ENCODE measurements at regions not wholly inside any gene's neighbourhood (a gene's known extent, or its start where the extent isn't known, plus 50 kb on each side); places are given as distances from the start of the nearest gene placed in this dataset.
A peak's percentile ranks its signal among the peaks of the same experiment; 100 is the strongest.
"Not testable (repeated sequence)": the region's sequence is repeated elsewhere in the genome, so short reads cannot be mapped to it uniquely, and the experiment has no call there.

DNA sequence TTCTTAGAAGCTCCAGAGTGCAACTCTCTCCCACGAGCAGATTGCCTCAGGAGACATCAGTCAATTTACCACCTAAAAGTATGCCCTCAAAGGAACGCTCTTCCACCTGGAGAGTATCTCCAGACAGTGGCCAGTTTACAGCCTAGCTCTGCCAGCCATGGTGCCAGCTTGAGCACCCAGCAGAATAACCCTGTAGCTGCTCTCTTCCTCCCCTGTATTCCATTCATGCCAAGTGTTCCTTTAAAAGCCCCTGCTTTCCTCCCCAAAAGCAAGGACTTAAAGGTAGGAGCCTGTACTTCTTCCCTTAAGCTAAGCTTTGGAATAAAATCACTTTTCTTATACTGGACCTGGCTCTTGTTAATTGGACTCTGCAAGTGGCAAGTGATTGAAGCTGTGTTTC lies 245.4 kb upstream of the TMEM132C start:
- Histone ChIP-seq H3K4me3 (ENCODE audit: low read depth, low read length) (no peak overlapping the region), H3K36me3 (replicated peaks) (no peaks in the 10 kb centered on the region), H3K27ac (no peak overlapping the region), H3K27me3 (replicated peaks) (no peaks in the 10 kb centered on the region)
- in situ Hi-C loops (cut with HindIII; ENCODE audit: low pct_ligation_motif_present, low sequenced_read_pairs) = no loop called here
- no peak for DNase-seq
- TF ChIP-seq, protein P1, sequence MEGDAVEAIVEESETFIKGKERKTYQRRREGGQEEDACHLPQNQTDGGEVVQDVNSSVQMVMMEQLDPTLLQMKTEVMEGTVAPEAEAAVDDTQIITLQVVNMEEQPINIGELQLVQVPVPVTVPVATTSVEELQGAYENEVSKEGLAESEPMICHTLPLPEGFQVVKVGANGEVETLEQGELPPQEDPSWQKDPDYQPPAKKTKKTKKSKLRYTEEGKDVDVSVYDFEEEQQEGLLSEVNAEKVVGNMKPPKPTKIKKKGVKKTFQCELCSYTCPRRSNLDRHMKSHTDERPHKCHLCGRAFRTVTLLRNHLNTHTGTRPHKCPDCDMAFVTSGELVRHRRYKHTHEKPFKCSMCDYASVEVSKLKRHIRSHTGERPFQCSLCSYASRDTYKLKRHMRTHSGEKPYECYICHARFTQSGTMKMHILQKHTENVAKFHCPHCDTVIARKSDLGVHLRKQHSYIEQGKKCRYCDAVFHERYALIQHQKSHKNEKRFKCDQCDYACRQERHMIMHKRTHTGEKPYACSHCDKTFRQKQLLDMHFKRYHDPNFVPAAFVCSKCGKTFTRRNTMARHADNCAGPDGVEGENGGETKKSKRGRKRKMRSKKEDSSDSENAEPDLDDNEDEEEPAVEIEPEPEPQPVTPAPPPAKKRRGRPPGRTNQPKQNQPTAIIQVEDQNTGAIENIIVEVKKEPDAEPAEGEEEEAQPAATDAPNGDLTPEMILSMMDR (IDR thresholded peaks at IDR 0.05; ENCODE audit: low read depth, low read length, missing control alignments) = no peak

DNA sequence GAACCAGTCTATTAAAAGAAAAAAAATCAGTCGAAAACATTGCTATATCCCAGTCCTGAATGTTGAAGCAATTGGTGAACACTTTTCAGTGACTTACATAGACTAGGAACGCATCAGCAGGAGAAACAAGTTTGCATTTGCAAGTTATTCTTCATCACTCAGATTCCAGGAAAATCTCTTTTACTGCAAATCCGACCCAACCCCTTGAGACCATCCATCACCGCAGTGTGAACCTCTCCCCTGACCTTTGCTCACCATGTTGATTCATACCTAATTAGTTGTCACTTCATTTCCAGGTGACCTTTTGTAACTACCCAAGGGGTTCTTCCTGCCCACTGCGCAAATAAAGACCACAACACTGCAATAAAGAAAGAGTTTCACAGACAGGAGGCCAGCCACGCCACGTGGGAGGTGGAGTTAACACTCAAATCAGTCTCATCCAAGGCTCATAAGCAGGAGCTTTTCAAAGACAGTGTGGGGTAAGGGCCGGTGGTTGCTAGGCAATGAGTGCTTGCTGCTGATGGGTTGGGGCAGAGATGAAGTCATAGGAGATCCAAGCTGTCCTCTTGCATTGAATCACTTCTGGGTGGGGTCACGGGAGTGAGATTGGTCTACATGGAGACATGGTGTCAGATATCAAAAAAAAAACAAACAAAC lies 241.3 kb upstream of the TMEM132C start:
- DNase-seq = peak; percentile 9
- no peak overlapping the region for H3K4me3 ChIP-seq (ENCODE audit: low read depth, low read length)
- no peaks in the 10 kb centered on the region for H3K36me3 ChIP-seq (replicated peaks)
- in situ Hi-C loops (cut with HindIII; ENCODE audit: low pct_ligation_motif_present, low sequenced_read_pairs) = no loop called here
- no peaks in the 10 kb centered on the region for H3K27me3 ChIP-seq (replicated peaks)
- TF ChIP-seq, protein P1 (IDR thresholded peaks at IDR 0.05; ENCODE audit: low read depth, low read length, missing control alignments) = no peak
- no peak overlapping the region for H3K27ac ChIP-seq

DNA sequence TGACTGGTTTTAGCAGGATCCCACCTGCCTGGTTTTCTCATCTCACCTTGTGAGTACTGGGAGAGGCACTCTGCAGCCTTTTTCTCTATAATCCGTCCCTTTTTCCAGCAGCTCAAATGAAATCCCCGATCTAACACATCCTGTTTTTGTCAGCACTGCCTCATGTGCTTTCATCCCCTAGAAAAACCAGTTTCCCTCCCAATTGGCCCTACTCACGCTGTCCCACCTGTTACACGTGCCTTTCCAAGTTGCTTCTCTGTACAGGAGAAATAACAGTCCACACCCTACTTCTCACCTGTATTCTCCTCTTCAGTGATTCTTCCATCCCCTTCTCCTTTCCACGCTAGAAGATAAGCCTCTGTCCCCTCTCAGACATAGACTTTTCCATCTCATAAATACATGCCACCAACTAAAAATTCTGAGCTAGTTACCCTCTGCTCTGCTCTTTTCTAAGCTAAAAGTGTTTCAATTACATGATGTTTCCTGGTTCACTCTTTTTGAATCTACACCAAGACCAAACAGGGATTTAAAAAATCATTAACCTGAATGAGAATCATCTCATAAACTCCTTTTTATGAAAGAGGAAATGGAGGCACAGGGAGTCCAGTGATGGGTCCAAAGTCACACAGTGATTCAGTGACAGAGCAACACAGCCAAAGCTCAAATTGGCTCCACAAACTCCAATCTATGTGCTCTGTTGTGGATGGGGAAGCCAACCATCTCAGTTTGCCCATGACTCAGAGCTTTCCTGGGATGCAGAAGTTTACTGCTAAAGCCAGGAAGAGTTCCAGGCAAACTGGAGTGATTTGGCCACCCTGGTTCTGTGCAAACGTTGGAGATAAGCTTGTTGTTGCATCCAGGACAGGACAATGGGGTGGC lies 240.0 kb upstream of the TMEM132C start:
- Histone ChIP-seq H3K27ac (no peak overlapping the region), H3K4me3 (ENCODE audit: low read depth, low read length) (no peak overlapping the region), H3K36me3 (replicated peaks) (no peaks in the 10 kb centered on the region), H3K27me3 (replicated peaks) (no peaks in the 10 kb centered on the region)
- in situ Hi-C loops (cut with HindIII; ENCODE audit: low pct_ligation_motif_present, low sequenced_read_pairs) = no loop called here
- no peak for DNase-seq
- TF ChIP-seq, protein P1 (IDR thresholded peaks at IDR 0.05; ENCODE audit: low read depth, low read length, missing control alignments) = no peak

DNA sequence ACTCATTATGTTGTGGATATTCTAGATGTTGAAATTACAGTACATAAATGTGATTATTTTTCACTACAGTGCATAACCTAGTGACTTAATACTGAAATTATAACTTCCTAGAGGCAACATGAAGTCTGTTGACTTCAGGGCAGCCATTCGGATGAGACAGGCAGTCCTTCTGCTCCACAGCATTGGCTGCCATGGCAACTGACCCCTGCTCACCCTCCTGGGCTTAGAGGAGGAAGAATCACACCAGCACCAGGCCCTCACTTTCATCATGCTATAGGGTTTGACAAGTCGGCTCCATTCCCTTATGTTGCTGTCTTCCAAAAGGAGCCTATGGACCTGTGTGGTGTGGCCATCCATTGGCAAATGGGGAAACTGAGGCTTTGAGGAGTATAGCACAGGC lies 233.5 kb upstream of the TMEM132C start:
- no peaks in the 10 kb centered on the region for H3K36me3 ChIP-seq (replicated peaks)
- H3K4me3 ChIP-seq (ENCODE audit: low read depth, low read length) = no peak overlapping the region
- DNase-seq = no peak
- H3K27me3 ChIP-seq (replicated peaks) = no peaks in the 10 kb centered on the region
- in situ Hi-C loops (cut with HindIII; ENCODE audit: low pct_ligation_motif_present, low sequenced_read_pairs) = no loop called here
- TF ChIP-seq, protein P1 (IDR thresholded peaks at IDR 0.05; ENCODE audit: low read depth, low read length, missing control alignments) = no peak
- no peak overlapping the region for H3K27ac ChIP-seq

DNA sequence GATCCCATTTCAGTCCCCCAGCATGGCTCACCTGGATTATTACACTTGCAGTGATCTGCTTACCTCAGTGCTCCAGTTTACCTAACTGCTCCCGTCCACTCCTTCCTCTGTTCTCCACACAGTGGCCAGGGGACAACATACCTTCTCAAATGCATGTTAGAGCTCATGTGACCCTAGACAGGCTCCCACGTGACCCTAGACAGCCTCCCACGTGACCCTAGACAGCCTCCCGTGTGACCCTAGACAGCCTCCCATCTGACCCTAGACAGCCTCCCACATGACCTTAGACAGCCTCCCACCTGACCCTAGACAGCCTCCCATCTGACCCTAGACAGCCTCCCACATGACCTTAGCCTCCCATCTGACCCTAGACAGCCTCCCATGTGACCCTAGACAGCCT lies 226.0 kb upstream of the TMEM132C start:
- in situ Hi-C loops (cut with HindIII; ENCODE audit: low pct_ligation_motif_present, low sequenced_read_pairs) = no loop called here
- no peaks in the 10 kb centered on the region for H3K27me3 ChIP-seq (replicated peaks)
- no peak overlapping the region for H3K27ac ChIP-seq
- TF ChIP-seq, protein P1 (IDR thresholded peaks at IDR 0.05; ENCODE audit: low read depth, low read length, missing control alignments) = no peak
- no peak overlapping the region for H3K4me3 ChIP-seq (ENCODE audit: low read depth, low read length)
- no peak for DNase-seq
- H3K36me3 ChIP-seq (replicated peaks) = no peaks in the 10 kb centered on the region

DNA sequence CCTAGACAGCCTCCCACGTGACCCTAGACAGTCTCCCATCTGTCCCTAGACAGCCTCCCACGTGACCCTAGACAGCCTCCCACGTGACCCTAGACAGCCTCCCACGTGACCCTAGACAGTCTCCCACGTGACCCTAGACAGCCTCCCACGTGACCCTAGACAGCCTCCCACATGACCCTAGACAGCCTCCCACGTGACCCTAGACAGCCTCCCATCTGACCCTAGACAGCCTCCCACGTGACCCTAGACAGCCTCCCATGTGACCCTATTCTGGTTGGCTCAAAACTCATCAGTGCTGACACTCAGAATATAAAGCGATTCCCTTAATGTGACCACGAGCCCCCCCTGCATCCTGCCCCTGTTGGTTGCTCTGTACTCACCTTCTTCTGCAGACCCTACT lies 224.7 kb upstream of the TMEM132C start:
- H3K27me3 ChIP-seq (replicated peaks); H3K4me3 ChIP-seq (ENCODE audit: low read depth, low read length); DNase-seq; in situ Hi-C loops (cut with HindIII; ENCODE audit: low pct_ligation_motif_present, low sequenced_read_pairs); H3K27ac ChIP-seq; H3K36me3 ChIP-seq (replicated peaks): not testable (repeated sequence)
